ENCODE measurements at regions not wholly inside any gene's neighbourhood (a gene's known extent, or its start where the extent isn't known, plus 50 kb on each side); places are given as distances from the start of the nearest gene placed in this dataset.

GRCh38 chr10:63901228-63901627, 380.0 kb downstream of the REEP3 start:
- TF ChIP-seq CTCF (conservative IDR thresholded peaks at IDR 0.05; ENCODE audit: control insufficient read depth, insufficient read depth, low read depth, low read length) = peak; percentile 20
- H3K4me3 ChIP-seq (ENCODE audit: control insufficient read depth, low read depth, low read length) = no peak overlapping the region

GRCh38 chr10:63901881-63902280, 380.7 kb downstream of the REEP3 start:
- DNase-seq (ENCODE audit: low read depth) = no peak
- no peak overlapping the region for H3K4me3 ChIP-seq (ENCODE audit: control insufficient read depth, low read depth, low read length)
- TF ChIP-seq CTCF (conservative IDR thresholded peaks at IDR 0.05; ENCODE audit: control insufficient read depth, insufficient read depth, low read depth, low read length) = no peak

More at GRCh38 chr10:63901228-63901627, 380.0 kb downstream of the REEP3 start:
- no peak for DNase-seq (ENCODE audit: low read depth)

GRCh38 chr10:63910806-63911205, 389.6 kb downstream of the REEP3 start:
- H3K4me3 ChIP-seq (ENCODE audit: control insufficient read depth, low read depth, low read length) = no peak overlapping the region
- DNase-seq (ENCODE audit: low read depth) = no peak
- no peak for TF ChIP-seq CTCF (conservative IDR thresholded peaks at IDR 0.05; ENCODE audit: control insufficient read depth, insufficient read depth, low read depth, low read length)

GRCh38 chr10:63915240-63915639, 394.0 kb downstream of the REEP3 start:
- no peak overlapping the region for H3K4me3 ChIP-seq (ENCODE audit: control insufficient read depth, low read depth, low read length)
- no peak for TF ChIP-seq CTCF (conservative IDR thresholded peaks at IDR 0.05; ENCODE audit: control insufficient read depth, insufficient read depth, low read depth, low read length)
- no peak for DNase-seq (ENCODE audit: low read depth)

- no peak for DNase-seq (ENCODE audit: low read depth)
- TF ChIP-seq CTCF (conservative IDR thresholded peaks at IDR 0.05; ENCODE audit: control insufficient read depth, insufficient read depth, low read depth, low read length) = no peak
- no peak overlapping the region for H3K4me3 ChIP-seq (ENCODE audit: control insufficient read depth, low read depth, low read length)
Observed at GRCh38 chr10:63917363-63917762, 396.2 kb downstream of the REEP3 start.

- TF ChIP-seq CTCF (conservative IDR thresholded peaks at IDR 0.05; ENCODE audit: control insufficient read depth, insufficient read depth, low read depth, low read length) = no peak
- H3K4me3 ChIP-seq (ENCODE audit: control insufficient read depth, low read depth, low read length) = no peak overlapping the region
- no peak for DNase-seq (ENCODE audit: low read depth)
Observed at GRCh38 chr10:63919575-63920279, 398.5 kb downstream of the REEP3 start.

Data from fibroblast of mammary gland (primary cell).